HepG2 (cell line): ENCODE measurements at regions not wholly inside any gene's neighbourhood (a gene's known extent, or its start where the extent isn't known, plus 50 kb on each side); places are given as distances from the start of the nearest gene placed in this dataset.

Experiments used
- ATAC-seq: fragments of 200-7000 bp; cut with Tn5 transposase; 3 replicates; pipeline ENCODE4 v1.9.1; 2020; ENCODE audit warnings: mild to moderate bottlenecking, moderate library complexity
- BruUV-seq: library from RNA; stranded (reverse); fragments of 400-500 nt; replicated peaks from 2 replicates; lab custom pipeline; 2021; lab: Mats Ljungman, UMichigan
- CTCF ChIA-PET: fragments of 300-600 bp; formaldehyde crosslinking; extraction: SDS; loops from one replicate; lab custom pipeline; 2021; ENCODE audit warnings: low total read pairs, inconsistent platforms, low intra/inter-chr PET ratio; lab: Yijun Ruan, JAX
- POLR2A ChIA-PET: fragments of 350-600 bp; sonication (Branson Sonifier 250); formaldehyde crosslinking; loops from one replicate; lab custom pipeline; 2020; ENCODE audit warnings: antibody characterized with exemption, inconsistent platforms; lab: Yijun Ruan, JAX
- DNase-seq: peaks from one replicate; pipeline ENCODE4 v3.0.0-alpha.2; 2015; ENCODE audit warnings: low spot score
- FAIRE-seq: peaks from 3 replicates; lab custom pipeline; 2011; peaks lifted over from hg19 to GRCh38; lab: Jason Lieb, UNC
- H2AFZ ChIP-seq: one replicate; pipeline ENCODE4 v1.6.1; 2011; ENCODE audit warnings: low read length, inconsistent platforms
- H3K27ac ChIP-seq: fragments of 300-600 bp; 3 replicates; pipeline ENCODE4 v1.8.0; 2011; ENCODE audit warnings: mixed run types, mild to moderate bottlenecking, mixed read lengths, low read length, inconsistent platforms; ENCODE audit not compliant: insufficient read depth; ENCODE audit errors: extremely low read length
- H3K27me3 ChIP-seq, 2 experiments: fragments of 200-600 bp in 1 of 2; 2 replicates in 1 of 2; 3 replicates in 1 of 2; pipeline versions ENCODE4 v1.6.0 to v1.8.0; 2011; ENCODE audit warnings: low read length in 2 of 2, mild to moderate bottlenecking in 2 of 2, moderate library complexity in 2 of 2, inconsistent platforms in 1 of 2; ENCODE audit not compliant: insufficient read depth in 2 of 2, control insufficient read depth in 1 of 2
- H3K36me3 ChIP-seq, 2 experiments: fragments of 200-600 bp in 1 of 2; replicated peaks in 1 of 2; 2 replicates in 1 of 2; 3 replicates in 1 of 2; pipeline versions ENCODE4 v1.5.1 to v1.8.0; 2011; ENCODE audit warnings: low read length in 2 of 2, inconsistent platforms in 1 of 2; ENCODE audit not compliant: insufficient read depth in 2 of 2, control insufficient read depth in 1 of 2
- H3K4me1 ChIP-seq: 2 replicates; pipeline ENCODE4 v1.5.1; 2012; ENCODE audit warnings: low read length, inconsistent platforms; ENCODE audit not compliant: insufficient read depth
- H3K4me2 ChIP-seq: 2 replicates; pipeline ENCODE4 v1.6.0; 2011; ENCODE audit warnings: low read depth, low read length, inconsistent platforms
- H3K4me3 ChIP-seq, 3 experiments: fragments of 200-600 bp in 1 of 3; sonication (generic), shearing (Covaris generic) in 1 of 3; replicated peaks in 1 of 3; 2 replicates each; pipeline ENCODE4 v1.5.1; 2011 to 2016; ENCODE audit warnings: low read length in 3 of 3, inconsistent platforms in 2 of 3, low read depth in 2 of 3, mild to moderate bottlenecking in 2 of 3, control low read depth in 1 of 3, mixed read lengths in 1 of 3; ENCODE audit not compliant: insufficient read depth in 1 of 3
- H3K79me2 ChIP-seq: one replicate; pipeline ENCODE4 v1.6.1; 2011; ENCODE audit warnings: low read length, inconsistent platforms; ENCODE audit not compliant: insufficient read depth
- H3K9ac ChIP-seq: 2 replicates; pipeline ENCODE4 v1.6.0; 2011; ENCODE audit warnings: mild to moderate bottlenecking, low read depth, low read length, inconsistent platforms; ENCODE audit not compliant: insufficient read depth
- H3K9me3 ChIP-seq: 2 replicates; pipeline ENCODE4 v1.5.1; 2012; ENCODE audit warnings: mild to moderate bottlenecking, low read length
- H4K20me1 ChIP-seq: 2 replicates; pipeline ENCODE4 v1.6.0; 2011; ENCODE audit warnings: inconsistent platforms, mild to moderate bottlenecking, low read length, moderate library complexity; ENCODE audit not compliant: insufficient read depth
- AKNA ChIP-seq: sonication (generic); formaldehyde crosslinking; IDR thresholded peaks from 2 replicates; pipeline ENCODE4 v1.4.0; 2020; ENCODE audit warnings: missing genetic modification reagents, borderline replicate concordance
- FOXP1 ChIP-seq, 2 experiments: fragments of 450-650 bp in 1 of 2; IDR thresholded peaks; 2 replicates each; pipeline ENCODE4 v1.6.1; 2017 to 2018; ENCODE audit warnings: antibody characterized with exemption in 1 of 2
- MED13 ChIP-seq: sonication (generic); formaldehyde crosslinking; IDR thresholded peaks from 2 replicates; pipeline ENCODE4 v1.5.0; 2020; ENCODE audit warnings: missing genetic modification reagents
- MXI1 ChIP-seq: IDR thresholded peaks from 3 replicates; pipeline ENCODE4 v1.6.1; 2012; ENCODE audit warnings: low read depth, low read length, inconsistent platforms, borderline replicate concordance
- RAD21 ChIP-seq: fragments of 450-650 bp; formaldehyde crosslinking; IDR thresholded peaks from 2 replicates; pipeline ENCODE4 v1.5.0; 2020; ENCODE audit warnings: mild to moderate bottlenecking
- STAT6 ChIP-seq: sonication (generic); formaldehyde crosslinking; IDR thresholded peaks from 2 replicates; pipeline ENCODE4 v1.4.0; 2020; ENCODE audit warnings: missing genetic modification reagents, mild to moderate bottlenecking, borderline replicate concordance
- TBX3 ChIP-seq: fragments of 450-650 bp; IDR thresholded peaks from 2 replicates; pipeline ENCODE4 v1.6.1; 2017; ENCODE audit warnings: antibody characterized with exemption, mild to moderate bottlenecking, inconsistent platforms, borderline replicate concordance
- ZMYM3 ChIP-seq: sonication (generic); formaldehyde crosslinking; IDR thresholded peaks from 2 replicates; pipeline ENCODE4 v1.5.1; 2020; ENCODE audit warnings: mild to moderate bottlenecking, missing genetic modification reagents
- ZNF251 ChIP-seq: sonication (generic); formaldehyde crosslinking; IDR thresholded peaks from 2 replicates; pipeline ENCODE4 v1.9.0; 2021; ENCODE audit warnings: mild to moderate bottlenecking, missing genetic modification reagents
- ZNF567 ChIP-seq: sonication (generic); formaldehyde crosslinking; IDR thresholded peaks from 2 replicates; pipeline ENCODE4 v1.8.1; 2023; ENCODE audit warnings: mild to moderate bottlenecking, missing genetic modification reagents, borderline replicate concordance
- ZNF678 ChIP-seq: sonication (generic); formaldehyde crosslinking; IDR thresholded peaks from 2 replicates; pipeline ENCODE4 v1.4.0; 2020; ENCODE audit warnings: mild to moderate bottlenecking, missing genetic modification reagents
- ZNF777 ChIP-seq: sonication (generic); formaldehyde crosslinking; IDR thresholded peaks from 2 replicates; pipeline ENCODE4 v1.4.0; 2020; ENCODE audit warnings: missing genetic modification reagents
- WGBS: methylation state at CpG from one replicate; pipeline ENCODE4 v1.1.6; 2017; ENCODE audit warnings: low lambda C conversion rate; 5-methylcytosine and 5-hydroxymethylcytosine counted together
- in situ Hi-C: cut with HindIII; loops from 2 replicates; pipeline ENCODE4 v1.10.0; 2017; ENCODE audit warnings: low pct_unique_long_range_greater_than_20kb; ENCODE audit not compliant: extremely low pct_ligation_motif_present
- intact Hi-C: fragments of 100-400 bp; cut with micrococcal nuclease; formaldehyde crosslinking; loops from one replicate; pipeline ENCODE4 v1.10.0; 2022; ENCODE audit not compliant: unreplicated experiment

GRCh38 chr6:50461696-50462095 is 251.6 kb upstream of the TFAP2D start:
- Histone ChIP-seq H3K4me2 (no peak overlapping the region), H3K27ac (no peak overlapping the region), H4K20me1 (no peaks in the 10 kb centered on the region), H3K79me2 (no peaks in the 10 kb centered on the region), H3K4me3 (no peak overlapping the region), H3K36me3 (no peaks in the 10 kb centered on the region), H3K27me3 (no peaks in the 10 kb centered on the region), H3K4me1 (no peaks in the 10 kb centered on the region), H3K9me3 (no peaks in the 10 kb centered on the region), H2AFZ (no peak overlapping the region), H3K9ac (no peak overlapping the region)
- BruUV-seq = no TSS peak
- in situ Hi-C loops (no loop called here), intact Hi-C loops (no loop called here)
- TF ChIP-seq ZNF567 (CRISPR knock-in tag) (no peak), MXI1 (no peak), ZNF678 (CRISPR knock-in tag) (no peak), ZMYM3 (CRISPR knock-in tag) (no peak), MED13 (CRISPR knock-in tag) (no peak), ZNF777 (CRISPR knock-in tag) (no peak), ZNF251 (CRISPR knock-in tag) (no peak), AKNA (CRISPR knock-in tag) (no peak), FOXP1 (IDR thresholded peaks at IDR 0.05) (no peak), FOXP1 (CRISPR knock-in tag; IDR thresholded peaks at IDR 0.05) (no peak), STAT6 (CRISPR knock-in tag) (no peak), RAD21 (CRISPR knock-in tag) (no peak), TBX3 (no peak)
- no peak for FAIRE-seq
- no peak for ATAC-seq
- 34% methylated on average over 2 of the region's 2 CpGs for WGBS
- ChIA-PET POLR2A (no interaction called here), CTCF (no interaction called here)
- DNase-seq = no peak
